ENCODE measurements at regions not wholly inside any gene's neighbourhood (a gene's known extent, or its start where the extent isn't known, plus 50 kb on each side); places are given as distances from the start of the nearest gene placed in this dataset.

DNA sequence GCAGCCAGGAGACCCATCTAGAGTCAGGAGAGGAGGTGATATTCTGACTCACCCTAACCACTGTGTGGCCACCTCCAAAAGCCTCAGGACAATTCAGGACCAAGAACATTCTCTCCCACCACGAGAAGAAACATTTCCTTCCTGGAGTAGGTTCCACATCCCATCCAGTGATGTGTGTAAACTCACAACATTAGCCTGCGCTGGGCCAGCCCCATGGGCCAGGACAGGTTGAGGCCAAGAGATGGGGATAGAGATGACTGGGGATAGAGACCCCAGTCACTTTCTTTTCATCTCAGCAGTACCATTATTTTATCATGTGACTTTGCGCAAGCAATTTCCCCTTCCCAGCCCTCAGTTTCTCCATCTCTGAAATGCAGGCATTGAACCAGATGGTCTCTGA lies 126.6 kb upstream of the PTPRT start:
- DNase-seq (ENCODE audit: low read depth in 3 of 3): no peak

GRCh38 chr20:43309266-43309665 lies 119.6 kb upstream of the PTPRT start:
- DNase-seq (ENCODE audit: low read depth in 3 of 3): no peak

DNA sequence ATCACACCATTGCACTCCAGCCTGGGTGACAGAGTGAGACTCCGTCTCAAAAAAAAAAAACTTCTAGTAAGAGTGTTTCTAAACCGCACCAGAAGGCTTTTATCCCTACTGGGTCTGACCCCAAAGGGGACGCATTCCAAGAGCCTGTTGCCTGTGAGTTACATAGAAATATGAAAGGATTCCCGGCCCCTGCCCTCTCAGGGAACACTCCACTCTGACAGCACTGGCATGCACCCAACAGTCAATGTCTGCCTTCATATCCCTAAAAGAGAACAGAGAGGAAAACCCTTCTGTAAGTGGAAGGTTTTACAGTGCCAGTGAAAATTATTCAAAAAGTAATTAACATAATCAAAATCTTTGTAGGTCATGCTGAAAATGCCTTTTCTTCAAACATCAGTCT lies 117.1 kb upstream of the PTPRT start:
- DNase-seq (ENCODE audit: low read depth in 3 of 3): no peak

GRCh38 chr20:43305749-43306148 lies 116.0 kb upstream of the PTPRT start:
- DNase-seq (ENCODE audit: low read depth in 3 of 3): no peak

- no peak for DNase-seq (ENCODE audit: low read depth in 3 of 3)
Measured at GRCh38 chr20:43304598-43304997, 114.9 kb upstream of the PTPRT start.

GRCh38 chr20:43302936-43303335 lies 113.2 kb upstream of the PTPRT start:
- DNase-seq (ENCODE audit: low read depth in 3 of 3): no peak

- no peak for DNase-seq (ENCODE audit: low read depth in 3 of 3)
Measured at GRCh38 chr20:43300901-43301300, 111.2 kb upstream of the PTPRT start.

GRCh38 chr20:43295781-43296180 lies 106.1 kb upstream of the PTPRT start:
- no peak for DNase-seq (ENCODE audit: low read depth in 3 of 3)

DNA sequence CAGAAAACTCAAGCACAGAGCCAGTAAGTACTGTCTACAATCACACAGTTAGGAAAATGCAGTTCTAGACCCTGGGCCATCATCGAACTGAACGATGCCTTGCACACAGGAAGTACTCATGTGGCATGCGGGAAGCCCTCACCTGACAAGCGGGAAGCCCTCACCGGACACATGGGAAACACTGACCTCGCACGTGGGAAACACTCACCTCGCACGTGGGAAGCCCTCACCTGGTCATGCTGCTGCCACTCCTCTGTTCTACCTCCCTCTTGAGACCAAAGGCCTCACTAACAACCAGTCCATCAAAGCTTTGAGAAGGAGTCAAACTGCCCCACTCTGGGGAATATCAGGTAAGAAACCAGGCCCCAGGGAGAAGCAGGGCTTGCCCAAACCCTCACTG lies 105.6 kb upstream of the PTPRT start:
- DNase-seq (ENCODE audit: low read depth in 3 of 3): no peak

DNA sequence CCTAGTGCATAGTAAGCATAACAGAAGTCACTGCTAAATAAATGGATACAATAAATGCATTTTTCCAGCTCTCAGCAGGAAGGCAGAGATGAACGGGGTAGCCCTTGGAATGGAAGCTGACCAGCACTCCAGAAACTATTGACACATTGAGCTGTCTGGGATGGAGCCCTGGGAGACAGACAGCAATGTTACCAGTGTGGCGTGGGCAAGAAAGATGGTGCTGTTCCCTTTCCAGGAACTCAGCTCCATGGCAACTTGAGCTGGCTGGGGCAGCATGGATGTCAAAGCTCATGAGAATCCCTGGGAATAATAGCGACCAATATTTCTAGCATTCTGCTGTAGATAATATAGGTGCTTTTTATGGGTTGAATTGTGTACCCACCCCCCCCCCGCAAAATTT lies 104.3 kb upstream of the PTPRT start:
- DNase-seq (ENCODE audit: low read depth in 3 of 3): no peak

DNA sequence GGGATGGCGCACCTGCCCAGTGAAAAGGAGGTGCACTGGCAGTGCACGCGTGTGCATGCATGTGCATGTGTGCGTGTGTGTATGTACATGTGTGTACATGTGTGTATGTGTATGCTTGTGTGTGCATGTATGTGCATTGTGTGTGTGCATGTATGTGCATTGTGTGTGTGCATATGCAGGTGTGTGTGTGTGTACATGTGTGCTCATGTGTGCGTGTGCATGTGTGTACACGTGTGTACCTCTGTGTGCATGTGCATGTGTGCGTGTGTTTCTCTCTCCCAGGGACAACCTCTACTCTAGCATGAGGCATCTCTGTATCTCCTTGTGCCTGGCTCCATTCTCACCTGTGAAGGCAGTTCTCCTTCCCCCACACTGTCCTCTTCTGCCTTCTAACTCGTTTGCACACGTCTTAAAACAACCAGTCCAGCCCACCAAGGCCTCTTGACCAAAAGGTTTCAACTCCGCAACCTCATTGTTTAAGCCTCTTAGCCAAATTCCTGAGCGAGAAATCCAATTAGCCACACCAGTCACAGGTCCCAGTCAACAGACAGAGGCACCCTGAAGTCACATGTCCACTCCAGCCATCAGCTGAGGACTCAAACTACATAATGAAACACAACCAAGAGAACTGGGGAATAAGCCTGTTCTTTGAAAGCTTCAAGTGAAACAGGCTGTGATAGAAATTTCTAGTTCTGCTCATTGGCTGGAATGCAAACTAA lies 103.5 kb upstream of the PTPRT start:
- DNase-seq (ENCODE audit: low read depth in 3 of 3): no peak

DNA sequence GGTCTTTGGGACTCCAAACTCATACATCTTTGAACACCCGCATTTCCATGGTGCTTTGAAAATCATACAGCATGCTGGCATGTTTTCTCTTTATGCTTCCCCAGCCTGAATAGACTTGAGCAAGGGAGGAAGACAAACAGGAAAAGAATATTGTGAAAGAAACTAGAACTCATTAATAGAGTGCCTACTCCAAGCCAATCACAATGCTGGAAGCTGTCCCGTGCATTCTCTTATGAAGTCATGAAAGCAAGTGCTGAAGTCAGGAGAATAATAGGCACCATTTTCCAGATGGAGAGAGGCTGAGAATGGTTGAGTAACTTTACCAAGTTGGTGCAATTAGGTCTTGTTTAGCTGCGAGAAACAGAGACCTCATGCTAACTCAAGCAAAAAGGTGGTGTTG lies 102.5 kb upstream of the PTPRT start:
- DNase-seq (ENCODE audit: low read depth in 3 of 3): no peak

GRCh38 chr20:43287637-43288036 lies 97.9 kb upstream of the PTPRT start:
- no peak for DNase-seq (ENCODE audit: low read depth in 3 of 3)

- DNase-seq (ENCODE audit: low read depth in 3 of 3): no peak
Measured at GRCh38 chr20:43285170-43285569, 95.5 kb upstream of the PTPRT start.

DNA sequence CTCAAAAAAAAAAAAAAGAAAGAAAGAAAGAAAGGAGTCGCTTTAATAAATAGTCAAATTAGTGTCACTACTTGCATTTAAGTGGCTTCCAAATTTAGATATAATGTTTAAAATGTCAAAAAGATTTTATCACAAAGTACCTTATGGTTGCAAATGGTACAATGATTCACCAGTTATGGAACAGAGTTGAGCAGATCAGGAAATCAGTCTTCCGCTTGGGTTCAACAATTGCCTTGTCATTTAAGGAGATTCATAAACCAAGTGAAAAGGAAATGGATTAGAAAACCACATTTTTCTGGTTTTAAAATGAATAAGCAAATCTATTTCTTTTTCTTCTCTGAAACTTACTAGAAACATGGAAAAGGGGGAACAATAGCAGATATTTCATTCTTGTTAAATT lies 94.8 kb upstream of the PTPRT start:
- no peak for DNase-seq (ENCODE audit: low read depth in 3 of 3)

DNA sequence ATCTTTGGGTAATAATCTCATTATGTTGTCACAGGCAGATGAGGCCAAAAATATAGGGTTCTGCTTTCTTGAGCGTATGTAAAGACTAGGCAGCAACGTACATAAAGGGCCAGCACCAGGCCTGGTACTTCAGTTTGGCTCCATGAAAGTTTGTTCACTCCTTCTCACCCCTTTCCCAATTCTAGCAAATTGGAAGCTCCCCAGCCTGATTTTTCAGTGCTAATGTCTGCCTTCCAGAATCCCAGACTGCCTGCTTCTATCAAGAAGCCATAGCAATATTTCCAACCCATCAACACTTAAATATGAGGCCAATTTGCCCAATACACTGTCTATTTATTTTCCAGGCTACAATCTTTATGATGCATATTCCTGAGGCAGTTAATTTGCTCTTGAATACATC lies 93.4 kb upstream of the PTPRT start:
- DNase-seq (ENCODE audit: low read depth in 3 of 3): no peak

- DNase-seq (ENCODE audit: low read depth in 3 of 3): no peak
Measured at GRCh38 chr20:43271980-43272379, 82.3 kb upstream of the PTPRT start.

GRCh38 chr20:43265449-43265848 lies 75.7 kb upstream of the PTPRT start:
- DNase-seq (ENCODE audit: low read depth in 3 of 3): no peak

DNA sequence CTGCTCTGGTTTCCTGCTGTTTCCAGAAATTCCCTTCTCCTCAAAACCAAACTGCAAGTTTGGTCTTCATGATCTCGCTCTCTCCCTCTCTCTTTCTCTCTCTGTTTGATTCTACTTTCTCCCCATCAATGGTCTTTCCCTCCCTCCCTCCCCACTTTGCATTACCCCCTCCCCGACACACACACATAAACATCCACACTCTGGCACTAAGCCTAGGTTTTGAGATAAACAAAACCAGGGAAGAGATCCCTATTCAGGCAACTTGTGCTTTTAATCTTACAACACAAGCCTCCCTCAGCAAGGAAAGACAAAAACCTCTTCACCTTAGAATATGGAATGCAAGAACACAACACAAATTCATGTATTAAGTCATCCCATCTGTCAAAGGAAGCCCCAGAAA lies 73.5 kb upstream of the PTPRT start:
- DNase-seq (ENCODE audit: low read depth in 3 of 3): no peak

DNA sequence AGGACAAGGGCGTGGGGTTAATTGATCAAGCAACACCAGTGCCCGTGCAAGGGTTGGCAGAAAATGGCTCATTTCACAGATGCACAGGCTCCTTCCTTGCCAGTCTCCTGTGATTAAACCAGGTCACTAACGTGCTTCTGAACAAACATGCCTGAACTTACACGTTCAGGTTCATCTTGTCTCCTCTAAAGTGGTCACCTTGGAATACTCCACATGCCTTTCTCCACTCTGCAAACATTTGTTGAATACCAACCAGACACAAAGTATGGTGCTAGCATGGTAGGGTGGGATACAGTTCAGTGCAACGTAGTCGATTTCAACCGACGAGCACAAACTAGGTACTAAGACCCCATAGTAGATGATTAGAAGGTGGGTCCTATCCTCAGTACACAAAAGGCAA lies 72.6 kb upstream of the PTPRT start:
- no peak for DNase-seq (ENCODE audit: low read depth in 3 of 3)

GRCh38 chr20:43255877-43256276 lies 66.2 kb upstream of the PTPRT start:
- no peak for DNase-seq (ENCODE audit: low read depth in 3 of 3)

GRCh38 chr20:43252761-43253160 lies 63.1 kb upstream of the PTPRT start:
- no peak for DNase-seq (ENCODE audit: low read depth in 3 of 3)

DNA sequence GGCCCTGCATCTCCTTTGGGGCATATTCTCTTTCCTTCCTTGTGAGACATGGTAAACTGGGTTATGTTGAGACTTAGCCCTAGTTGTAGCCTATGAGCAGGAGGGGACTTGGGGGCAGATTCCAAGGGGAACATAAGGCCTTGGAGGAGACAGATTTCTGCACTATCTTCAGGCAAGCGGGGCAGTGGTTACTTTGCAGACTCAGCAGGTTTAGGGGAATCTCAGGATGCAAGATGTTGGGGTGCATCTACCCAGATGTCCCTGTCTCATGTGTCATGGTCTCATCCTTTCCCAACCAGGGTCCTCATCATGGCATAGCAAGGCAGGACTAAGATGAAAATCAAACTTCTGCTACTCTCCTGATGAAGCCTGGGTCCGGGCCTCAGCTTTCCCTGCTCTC lies 58.6 kb upstream of the PTPRT start:
- DNase-seq (ENCODE audit: low read depth in 3 of 3): no peak

- no peak for DNase-seq (ENCODE audit: low read depth in 3 of 3)
Measured at GRCh38 chr20:43247361-43247760, 57.7 kb upstream of the PTPRT start.

All from stimulated activated CD4-positive, alpha-beta T cell treated with anti-CD3 and anti-CD28 coated beads, TNF-alpha, amount 100 ng/mL, for 24 hours (primary cell).